ENCODE measurements at regions not wholly inside any gene's neighbourhood (a gene's known extent, or its start where the extent isn't known, plus 50 kb on each side); places are given as distances from the start of the nearest gene placed in this dataset.
"Not testable (repeated sequence)": the region's sequence is repeated elsewhere in the genome, so short reads cannot be mapped to it uniquely, and the experiment has no call there.

DNA sequence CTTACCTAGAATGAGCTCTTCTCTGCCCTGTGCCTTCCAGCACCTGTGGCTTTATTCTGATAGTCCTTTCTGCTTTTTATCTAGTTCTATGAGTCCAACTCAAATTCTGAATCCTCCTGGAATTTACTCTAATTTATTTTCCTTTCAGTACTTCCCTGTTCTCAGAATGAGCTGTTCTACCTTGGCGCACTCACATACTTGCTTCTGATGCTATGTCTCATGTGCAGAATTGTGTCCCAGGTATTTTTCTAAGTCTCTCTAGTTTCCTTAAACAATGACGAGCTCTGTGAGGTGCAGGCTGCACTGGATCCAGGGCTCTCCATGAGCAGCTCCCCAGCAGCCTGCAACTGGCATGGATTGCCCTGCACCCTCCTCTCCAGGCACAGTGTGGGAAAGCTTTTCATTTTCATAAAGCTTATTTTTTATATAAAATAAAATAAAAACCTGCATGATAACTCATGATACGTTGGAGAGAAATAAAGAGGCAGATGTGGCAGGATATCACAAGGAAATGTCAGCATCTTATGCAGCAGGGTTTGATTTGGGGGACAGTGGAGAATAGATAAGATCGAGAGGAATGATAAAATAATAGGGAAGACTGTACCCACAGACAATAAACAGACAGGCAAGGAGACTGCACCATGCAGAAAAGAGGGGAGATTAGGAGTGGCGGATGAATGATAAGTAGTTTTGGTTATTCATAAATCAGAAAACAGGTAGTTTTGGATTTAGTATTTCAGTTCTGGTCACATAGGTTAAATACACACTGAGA lies 258.2 kb upstream of the POM121L12 start:
- no peak for DNase-seq

DNA sequence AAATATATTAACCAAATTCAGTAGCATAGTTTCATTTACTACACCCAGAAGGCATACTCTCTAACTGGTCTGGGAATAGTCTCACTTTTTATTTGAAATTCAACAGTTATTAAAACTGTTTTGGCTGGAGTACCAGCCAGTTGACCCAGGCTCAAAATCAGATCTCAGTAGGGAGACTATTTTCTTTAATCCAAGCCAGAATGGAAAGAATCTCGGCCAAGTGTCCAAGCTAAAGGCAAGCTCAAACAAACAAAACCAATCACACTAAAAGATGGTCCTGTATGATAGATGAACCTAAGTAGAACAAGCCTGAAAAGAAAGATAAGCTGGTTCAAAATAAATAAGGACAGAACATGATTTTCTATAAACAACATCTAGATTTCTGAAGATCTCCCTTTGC lies 259.6 kb upstream of the POM121L12 start:
- no peak for DNase-seq

DNA sequence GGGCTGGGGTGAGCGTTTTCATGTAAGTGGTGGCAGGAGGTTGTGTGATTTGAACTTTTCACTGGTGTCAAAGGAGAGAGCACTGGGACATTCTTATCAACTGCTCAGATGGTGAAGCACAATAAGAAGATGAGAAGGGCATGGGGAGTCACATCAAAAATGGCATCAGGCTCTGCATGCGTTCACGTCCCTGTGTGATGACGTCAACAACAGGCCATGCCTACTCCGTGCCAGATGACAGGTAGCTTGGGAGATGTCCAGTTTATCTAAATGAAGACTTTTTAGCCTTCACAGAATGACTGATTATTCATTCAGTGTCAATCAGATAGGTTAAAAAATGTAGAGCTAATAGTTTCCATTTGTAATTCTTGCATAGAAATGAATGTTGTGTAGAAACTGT lies 264.3 kb upstream of the POM121L12 start:
- DNase-seq, result no peak

DNA sequence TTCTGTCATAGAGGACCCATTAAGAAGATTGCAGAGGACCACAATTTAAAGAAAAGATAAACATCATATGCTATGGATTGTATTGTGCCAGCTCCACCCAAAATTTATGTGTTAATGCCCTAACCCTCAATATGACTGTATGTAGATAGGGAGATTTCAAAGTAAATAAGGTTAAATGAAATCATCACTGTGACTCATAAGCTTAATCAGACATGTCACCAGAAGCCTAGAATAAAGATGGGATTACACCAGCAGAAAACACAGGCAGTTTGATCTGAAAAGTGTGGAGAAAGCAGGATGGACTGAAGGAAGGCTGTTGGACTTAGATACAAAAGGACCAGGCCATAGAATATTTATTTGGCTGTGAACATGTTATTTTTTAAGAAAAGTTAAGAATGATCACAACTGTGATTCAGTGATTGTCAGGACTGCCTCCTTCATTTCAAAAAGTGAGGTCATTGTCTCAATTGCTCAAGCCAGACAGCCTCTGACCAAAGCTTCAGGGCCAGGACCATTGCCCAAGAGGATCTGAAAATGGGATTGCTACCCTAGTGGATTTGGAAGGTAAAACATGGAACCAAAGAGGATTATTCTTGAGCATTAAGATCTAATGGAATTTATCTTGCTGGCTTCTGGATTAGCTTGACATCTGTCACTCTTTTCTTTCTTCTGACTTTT lies 270.8 kb upstream of the POM121L12 start:
- no peak for DNase-seq

DNA sequence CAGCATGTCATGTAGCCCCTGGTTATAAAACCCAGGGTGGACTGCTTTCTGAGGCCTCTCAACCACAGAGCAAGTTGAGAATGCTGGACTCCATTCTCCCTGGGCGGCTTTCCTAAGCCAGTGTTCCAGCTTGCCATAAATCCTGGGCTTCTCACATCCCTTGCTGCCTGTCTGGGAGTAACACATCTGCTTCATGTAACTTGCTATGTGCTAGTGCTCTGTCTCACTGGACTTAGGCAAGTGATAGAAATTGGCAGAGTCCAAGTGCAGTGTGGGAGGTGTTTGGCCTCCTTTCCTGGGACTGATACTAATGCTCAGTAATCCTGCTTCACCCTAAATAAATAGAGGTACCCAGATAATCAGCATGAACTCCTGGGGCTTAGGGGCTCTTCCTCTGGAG lies 277.1 kb upstream of the POM121L12 start:
- DNase-seq, result no peak

DNA sequence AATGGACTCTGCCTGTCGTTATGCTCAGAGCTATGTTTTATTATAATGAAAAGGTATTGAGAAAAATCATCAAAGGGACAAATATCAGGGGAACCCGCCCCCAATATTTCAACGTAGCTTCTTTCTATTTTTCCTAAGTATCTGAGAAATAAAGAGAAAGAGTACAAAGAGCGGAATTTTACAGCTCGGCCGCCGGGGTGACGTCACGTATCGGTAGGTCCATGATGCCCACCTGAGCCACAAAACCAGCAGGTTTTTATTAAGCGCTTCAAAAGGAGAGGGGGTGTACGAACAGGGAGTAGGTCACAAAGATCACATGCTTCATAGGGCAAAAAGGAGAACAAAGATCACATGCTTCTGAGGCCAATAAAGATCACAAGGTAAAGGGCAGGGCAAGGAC lies 281.6 kb upstream of the POM121L12 start:
- no peak for DNase-seq

DNA sequence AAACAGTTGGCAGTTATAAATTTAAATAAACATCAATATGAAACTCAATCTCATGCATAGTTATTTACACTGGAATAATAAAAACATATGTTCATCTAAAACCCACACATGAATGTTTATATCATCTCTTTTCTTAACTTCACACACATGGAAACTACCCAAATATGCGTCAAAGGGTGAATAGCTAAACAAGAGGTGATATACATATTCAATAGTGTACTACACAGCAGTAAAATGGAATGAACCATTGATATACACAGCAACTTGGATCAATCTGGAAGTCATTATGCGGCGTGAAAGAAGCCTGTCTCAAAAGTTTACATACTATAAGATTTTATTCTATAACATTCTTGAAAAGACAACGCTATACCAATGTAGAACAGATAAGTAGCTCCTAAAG lies 282.5 kb upstream of the POM121L12 start:
- no peak for DNase-seq

DNA sequence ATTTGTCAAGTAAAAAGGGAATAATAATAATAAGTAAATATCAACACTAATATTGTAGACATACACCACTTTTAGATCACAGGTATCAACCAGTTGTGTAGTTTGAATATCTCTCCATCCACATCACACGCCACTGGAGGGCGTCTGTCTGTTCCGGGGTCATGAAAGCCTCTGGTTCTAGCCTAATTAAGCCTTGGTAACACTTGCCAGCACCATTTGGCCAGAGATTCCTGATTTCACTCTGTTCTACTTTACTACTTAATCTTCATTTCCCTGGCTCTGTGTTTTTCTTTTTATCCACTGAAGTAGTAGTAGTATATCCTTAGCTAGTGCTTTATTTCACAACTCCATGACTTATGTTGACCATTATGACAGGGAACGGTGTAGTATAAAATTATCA lies 285.6 kb upstream of the POM121L12 start:
- DNase-seq, result no peak

DNA sequence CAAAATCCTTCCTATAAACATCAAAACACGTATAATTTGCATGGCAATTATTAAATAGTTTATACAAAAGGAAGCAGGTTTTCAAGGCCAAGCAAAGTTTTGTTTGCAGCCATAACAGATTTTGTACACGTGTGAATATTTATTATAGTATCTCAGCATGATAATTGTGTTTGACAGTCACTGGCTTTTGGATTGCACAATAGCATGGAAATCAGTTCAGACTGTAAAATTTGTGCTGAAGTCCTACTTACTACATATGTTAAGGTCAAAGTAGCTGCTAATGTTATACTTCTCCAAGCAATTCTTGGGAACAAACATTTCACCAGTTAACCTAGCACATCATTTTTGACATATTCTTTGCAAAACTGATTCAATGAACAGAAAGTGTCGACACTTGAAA lies 287.6 kb upstream of the POM121L12 start:
- no peak for DNase-seq

DNA sequence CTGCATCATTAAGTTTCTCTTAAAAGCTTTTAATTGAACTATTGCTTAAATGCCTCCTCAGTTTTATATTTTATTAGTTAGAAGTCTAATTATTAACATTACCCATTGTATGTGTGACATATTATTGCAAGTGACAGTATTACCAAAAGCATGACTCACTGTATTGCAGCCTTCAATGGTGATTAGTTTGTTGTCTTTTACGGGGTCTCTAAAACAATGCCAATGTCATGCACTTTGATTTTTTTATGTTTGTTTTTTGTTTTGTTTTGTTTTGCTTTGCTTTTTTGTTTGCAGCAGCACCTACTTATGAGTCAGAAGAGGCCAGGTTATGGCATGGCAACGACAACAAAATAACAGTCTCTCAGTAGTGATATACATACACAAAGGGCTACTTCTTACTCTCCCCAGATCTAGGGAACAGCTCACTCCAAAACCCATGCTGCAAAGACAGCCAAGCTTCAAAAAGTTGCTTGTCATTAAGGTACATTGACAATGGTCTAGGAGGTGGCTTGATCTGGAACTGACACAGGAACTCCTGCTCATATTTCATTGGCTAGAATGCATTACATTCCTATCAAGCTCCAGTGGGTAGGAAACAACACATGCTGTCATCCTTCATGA lies 293.7 kb upstream of the POM121L12 start:
- no peak for DNase-seq

DNA sequence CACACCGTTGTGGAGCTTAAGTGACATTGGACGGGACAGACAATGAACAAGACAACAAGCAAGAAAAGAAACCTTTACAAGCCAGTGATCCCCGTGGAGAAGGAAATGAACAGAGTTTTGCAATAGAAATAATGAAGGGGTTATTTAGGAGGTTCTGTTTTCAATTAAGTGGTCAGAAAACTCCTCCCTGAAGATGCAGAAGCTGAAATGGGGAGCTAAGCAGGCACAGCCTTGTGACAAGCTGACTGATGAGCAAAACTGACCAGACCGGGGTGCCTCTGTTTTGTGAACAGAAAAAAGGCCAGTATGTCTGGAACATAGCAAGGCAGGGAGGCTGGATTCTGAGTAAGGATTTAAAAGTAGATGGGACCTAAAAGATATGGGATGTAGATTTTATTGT lies 299.8 kb upstream of the POM121L12 start:
- no peak for DNase-seq

DNA sequence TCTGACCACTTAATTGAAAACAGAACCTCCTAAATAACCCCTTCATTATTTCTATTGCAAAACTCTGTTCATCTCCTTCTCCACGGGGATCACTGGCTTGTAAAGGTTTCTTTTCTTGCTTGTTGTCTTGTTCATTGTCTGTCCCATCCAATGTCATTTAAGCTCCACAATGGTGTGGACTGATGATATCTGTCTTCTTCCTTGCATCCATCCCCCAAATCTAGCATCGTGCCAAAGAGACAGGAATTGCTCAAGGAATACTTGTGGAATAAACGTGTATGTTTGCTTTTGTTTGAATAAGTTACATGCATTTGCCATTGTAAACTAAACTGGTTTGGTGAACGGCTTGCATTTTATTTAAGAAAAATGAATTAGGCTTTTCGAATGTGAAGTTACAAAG lies 306.8 kb upstream of the POM121L12 start:
- DNase-seq, result not testable (repeated sequence)

DNA sequence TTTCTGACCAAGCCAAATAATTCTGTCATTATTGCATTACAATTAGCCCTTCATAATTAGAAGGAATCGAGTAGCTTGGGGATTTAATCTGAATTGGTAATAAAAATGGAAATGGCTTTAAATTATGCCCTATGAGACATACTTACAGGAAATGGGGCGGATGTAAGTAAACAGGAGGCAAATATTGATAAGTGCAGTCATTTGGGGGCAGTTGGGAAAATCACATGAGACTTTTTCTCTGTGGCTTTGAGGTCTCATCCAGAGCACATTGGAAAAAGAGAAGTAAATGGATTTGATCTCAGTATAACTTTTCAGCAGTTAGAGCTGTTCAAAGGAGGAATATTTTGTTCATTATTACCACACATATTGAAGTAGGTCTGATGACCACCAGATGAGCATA lies 307.8 kb upstream of the POM121L12 start:
- no peak for DNase-seq

DNA sequence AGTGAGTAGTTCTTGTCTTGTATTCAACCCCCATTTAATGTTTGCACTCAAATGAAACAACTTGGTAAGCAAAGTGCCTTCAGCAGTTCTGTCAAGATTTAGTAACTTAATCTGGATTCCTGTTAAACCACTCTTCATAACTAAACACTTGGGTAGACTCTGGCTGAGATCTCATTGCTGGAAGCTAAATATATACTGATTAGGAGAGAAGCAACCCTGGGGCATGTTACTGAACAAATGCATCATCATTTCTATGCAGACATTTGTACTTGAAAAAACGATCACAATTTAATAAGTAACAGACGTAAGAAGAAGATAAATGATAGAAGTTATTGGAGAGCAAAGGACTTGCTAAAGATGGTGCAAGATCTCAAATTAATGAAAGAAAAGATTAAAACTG lies 308.4 kb upstream of the POM121L12 start:
- DNase-seq, result no peak

DNA sequence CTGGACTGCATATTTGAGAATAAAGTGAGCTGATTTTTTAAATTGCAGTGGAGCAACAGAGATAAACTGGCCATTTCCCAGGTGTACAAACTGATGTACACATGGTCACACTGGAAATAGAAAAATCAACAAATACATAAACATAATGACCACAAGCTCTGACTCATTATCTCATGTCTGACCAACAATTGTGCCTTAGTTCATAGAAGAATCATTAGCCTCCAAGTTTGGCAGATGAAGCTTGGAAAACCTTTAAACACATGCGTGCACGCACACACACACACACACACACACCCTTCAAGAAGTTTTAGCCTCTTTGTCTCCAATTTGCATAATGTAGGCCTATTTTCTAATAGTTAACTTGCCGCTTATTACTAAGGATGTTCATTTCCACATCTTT lies 308.9 kb upstream of the POM121L12 start:
- DNase-seq, result no peak

DNA sequence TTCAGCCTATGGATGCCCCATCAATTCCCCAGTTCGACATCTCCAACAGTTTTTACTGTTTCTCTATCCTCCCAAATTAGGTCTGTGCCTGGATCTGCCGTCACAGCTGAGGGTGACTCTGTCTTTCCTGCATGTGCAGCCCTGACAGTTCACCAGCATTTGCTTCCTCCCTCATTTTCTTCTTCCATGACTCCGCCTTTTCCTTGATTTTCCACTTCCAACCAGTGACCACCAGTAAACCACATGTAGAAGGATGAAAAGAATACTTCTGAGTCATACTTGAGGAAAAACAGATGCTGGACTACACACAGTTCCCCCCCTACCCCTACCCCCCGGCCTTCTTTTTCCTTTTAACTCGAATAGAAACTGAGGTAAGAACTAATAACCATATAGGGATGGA lies 311.8 kb upstream of the POM121L12 start:
- no peak for DNase-seq

DNA sequence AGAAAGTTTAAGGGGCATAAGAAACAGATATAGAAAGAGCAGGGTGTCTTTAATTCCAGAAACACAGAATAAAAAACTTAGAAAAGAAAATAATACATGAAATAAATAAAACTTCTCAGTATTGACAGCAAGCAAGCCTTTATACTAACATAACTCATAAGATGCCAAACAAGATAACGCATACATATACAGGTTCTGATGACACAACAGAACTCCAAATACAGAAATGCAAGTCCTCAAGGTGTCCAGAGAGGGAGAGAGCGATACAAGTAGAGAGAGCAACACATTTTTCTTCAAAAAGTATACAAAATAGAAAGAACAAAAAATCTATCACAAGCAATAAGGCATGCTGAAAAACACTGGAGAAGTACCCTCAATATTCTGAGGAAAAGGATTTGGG lies 314.6 kb upstream of the POM121L12 start:
- no peak for DNase-seq

DNA sequence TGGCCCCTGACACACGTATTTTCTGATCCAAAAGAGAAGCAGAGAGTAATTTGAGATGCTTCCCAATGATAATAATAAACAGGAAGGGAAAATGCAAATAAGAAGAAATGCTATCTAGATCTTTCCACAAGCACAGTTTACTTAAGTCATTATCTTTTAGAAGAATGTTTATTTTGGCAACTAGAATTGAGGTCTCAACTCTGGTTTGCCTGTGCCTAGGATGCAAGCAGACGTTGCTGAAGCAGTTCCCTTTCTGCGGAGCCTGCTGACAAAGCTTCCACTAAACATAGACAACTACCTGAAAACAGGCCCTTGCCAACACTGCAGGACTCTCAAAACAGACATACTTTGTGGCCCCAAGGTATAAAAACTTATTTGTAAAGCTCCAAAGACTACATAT lies 315.8 kb upstream of the POM121L12 start:
- DNase-seq, result no peak

DNA sequence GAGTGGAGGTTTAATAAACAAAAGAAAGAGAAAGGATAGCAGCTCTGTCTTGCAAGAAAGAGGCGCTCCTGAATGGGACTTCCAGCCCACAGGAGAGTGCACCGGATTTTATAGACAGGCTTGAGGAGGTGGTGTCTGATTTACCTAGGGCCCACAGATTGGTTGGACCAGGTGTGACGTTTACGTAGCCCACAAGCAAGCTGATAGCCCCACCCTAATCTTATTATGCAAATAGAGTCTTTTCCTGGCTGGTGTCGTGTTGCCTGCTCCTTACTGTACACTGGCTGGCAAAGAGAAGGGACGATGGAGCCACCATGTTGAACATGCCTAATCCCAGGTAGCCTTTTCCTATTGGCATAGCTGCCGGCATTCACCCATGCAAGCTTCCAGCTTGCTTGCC lies 319.7 kb upstream of the POM121L12 start:
- DNase-seq, result no peak

DNA sequence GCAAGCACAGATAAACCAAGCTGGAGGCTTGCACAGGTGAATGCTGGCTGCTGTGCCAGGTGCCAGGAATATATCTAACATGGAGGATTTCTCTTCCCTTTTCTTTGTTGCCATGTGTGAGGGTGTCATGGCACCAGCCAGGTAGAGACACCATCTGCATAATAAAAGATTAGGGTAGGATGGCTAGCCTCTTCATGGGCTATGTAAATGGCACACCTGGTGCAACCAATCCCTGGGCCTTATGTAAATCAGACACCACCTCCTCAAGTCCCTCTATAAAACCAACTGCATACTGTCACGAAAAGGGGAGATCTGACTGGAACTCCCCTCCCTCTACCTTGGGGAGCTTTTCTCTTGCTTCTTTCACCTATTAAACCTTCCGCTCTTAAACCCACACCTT lies 322.5 kb upstream of the POM121L12 start:
- DNase-seq, result no peak

DNA sequence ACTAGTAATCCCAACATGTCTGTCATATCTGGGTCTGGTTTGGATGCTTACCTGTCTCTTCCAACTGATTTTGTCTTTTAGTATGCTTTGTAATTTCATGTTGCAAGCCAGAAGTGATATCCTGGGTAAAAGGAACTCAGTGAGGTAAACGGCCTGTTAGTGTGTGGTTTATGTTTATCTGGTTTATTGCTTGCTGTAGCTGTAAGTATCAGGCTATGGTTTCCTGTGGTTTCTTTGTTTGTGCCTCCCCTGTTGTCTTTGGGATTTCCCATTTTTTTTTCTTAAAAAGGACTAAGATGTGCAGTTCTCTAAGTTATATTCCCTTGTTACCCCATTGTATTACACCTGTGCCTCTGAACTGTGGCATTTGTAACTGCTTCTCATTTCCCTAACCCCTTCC lies 323.5 kb upstream of the POM121L12 start:
- DNase-seq, result no peak

DNA sequence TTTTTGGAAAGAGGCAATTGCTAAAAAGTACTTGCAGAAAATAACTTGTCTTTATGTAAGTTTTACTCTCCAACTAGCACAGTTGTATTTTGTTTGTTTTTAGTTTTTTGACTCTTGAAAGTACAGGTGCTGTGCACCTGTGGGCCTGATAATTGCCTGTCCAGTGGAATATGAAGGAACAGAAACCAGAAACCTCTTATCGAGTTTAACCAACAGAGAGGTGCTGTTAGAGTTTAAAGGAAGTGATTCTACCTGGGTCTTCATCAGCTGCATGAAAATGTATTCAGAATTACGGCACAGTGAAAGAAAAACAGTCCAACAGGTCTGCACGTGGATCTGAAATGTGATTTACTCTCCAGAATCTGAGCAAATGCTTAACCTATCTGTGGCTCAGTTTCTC lies 326.6 kb upstream of the POM121L12 start:
- DNase-seq, result no peak

DNA sequence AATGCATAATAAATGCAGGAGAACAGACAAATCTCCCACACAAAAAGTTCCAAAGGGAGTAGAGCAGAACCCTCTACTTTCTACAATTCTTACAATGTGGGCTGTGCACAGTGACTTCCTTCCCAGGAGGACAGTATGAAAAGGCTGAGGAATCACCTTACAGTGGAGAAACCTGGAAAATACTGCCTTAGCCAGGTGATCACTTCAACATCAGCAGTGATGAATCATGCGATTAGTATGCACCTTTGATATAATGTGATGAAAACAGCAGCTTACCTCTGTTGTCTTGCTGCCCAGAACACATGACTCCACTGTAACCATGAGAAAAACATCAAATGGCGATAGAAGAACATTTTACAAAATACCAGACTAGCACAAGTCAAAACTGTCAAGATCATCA lies 329.7 kb upstream of the POM121L12 start:
- DNase-seq, result no peak

DNA sequence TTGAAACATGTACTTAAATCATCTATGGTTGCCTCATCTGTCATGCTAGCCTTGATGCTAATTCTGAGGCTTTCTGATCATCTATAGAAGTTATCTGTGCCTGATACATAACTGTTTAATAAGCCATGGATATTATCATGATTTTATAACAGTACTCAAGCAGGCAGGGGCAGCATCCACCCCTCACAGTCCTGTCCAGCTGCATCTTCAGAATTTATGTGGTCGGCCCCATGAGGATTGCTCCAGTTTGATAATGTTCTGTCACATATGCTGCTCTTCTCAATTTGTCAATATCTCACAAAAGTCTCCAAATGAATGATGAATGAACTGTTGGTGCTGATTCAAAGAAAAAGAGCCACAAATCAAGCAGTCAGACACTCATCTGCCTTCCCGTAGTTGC lies 335.1 kb upstream of the POM121L12 start:
- no peak for DNase-seq

Data from suppressor macrophage treated with lipopolysaccharide for 4 hours (primary cell).